SKM-1 treated with dmso at 0.1 percent for 144 hours (cell line): ENCODE measurements at regions not wholly inside any gene's neighbourhood (a gene's known extent, or its start where the extent isn't known, plus 50 kb on each side); places are given as distances from the start of the nearest gene placed in this dataset.
A peak's percentile ranks its signal among the peaks of the same experiment; 100 is the strongest.
"Not testable (repeated sequence)": the region's sequence is repeated elsewhere in the genome, so short reads cannot be mapped to it uniquely, and the experiment has no call there.

Experiments
- DNase-seq: peaks from one replicate; lab custom pipeline; 2025; ENCODE audit not compliant: unreplicated experiment; lab: John Stamatoyannopoulos, UW

DNA sequence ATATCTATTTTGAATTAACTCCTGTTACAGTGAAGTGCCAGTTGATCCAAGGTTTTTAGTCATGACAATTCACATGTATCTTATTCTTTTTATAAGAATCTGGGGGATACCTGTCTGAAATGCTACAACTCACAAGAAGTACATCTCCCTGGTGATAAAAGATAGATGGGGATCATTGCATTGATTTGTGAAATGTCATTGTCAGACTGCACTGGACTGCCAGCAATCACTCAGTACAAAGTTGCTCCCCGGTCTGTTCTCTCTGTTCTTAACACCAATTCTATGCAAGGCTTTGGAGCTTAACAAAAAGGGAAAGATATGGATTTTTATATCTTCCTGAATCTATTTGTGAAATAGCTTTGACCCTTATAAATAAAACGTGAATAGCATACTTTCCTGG is 171.8 kb upstream of the PCSK5 start:
- no peak for DNase-seq

DNA sequence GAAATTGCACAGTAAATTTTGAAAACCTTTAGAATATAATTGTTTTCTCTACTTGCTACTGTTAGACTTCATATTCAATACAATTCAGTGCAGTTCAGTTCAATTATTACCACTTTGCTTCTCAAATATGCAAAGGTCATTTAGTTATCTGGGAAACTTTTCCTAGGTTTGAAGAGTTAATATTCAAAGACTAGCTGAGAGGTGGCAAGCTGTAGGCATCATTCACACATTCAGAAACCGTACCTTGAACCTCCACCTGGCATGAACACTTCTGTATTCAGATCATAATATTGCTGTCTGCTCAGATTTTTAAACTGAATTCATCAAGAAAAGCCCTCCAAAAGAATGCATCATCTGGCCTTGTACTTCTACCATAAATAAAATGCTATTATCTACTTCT is 162.1 kb upstream of the PCSK5 start:
- no peak for DNase-seq

DNA sequence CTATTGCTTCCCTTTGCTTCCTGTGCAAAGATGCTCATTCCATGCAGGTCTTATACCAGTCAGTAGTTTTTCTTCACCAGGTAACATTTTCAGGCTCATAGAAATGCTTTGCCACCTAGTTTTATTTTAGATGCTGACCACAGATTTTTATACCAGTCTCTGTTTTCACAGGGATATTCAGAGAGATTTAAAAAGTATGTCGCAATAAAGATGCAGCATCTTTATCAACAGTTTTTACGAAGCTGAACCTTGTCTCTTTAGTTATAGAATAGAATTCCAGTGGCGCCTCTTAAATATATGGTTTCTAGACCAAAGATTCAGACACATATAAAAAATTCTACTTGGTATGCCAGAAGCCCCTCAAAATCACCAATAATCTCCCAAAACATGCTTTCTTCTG is 155.7 kb upstream of the PCSK5 start:
- DNase-seq, result no peak

- DNase-seq, result no peak
Measured at GRCh38 chr9:75739884-75740611, 150.4 kb upstream of the PCSK5 start.

GRCh38 chr9:75743855-75744254 is 146.6 kb upstream of the PCSK5 start:
- DNase-seq, result no peak

DNA sequence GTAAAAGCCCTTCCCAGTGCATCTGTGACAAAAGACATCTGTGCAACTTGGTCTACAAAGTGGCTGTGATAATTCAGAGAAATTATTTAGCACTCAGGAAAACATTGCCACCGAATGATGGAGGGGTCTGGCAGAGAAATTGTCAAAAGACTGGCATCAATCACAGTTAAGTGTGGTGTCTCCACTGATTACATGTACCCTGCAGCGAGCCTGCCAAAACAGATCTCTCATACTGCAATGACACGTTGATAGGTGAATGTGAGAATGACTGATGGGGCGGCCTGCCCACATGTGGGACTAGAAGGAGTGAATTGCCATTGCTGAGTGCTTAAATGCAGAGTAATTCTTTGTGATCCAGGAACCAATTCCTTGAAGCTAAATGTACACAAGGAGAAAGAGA is 136.4 kb upstream of the PCSK5 start:
- no peak for DNase-seq

DNA sequence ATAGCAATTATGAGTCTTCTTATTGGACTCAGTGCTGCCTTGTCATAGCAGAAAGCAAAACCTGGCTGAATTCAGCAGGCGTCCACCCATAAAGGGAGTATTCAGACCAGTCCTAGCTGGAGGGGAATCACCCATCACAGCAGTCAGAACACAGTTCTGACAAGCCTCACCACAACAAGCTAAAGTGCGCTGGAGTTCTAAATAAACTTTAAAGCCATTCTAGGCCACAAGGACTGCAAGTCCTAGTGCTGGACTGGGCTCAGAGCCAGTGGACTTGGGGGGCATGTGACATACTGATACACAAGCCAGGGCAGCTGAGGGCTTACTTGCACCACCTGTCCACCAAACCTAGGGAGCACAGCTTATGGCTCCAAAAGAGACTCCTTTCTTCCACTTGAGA is 115.3 kb upstream of the PCSK5 start:
- DNase-seq, result no peak

GRCh38 chr9:75775966-75776691 is 114.3 kb upstream of the PCSK5 start:
- DNase-seq, result no peak

DNA sequence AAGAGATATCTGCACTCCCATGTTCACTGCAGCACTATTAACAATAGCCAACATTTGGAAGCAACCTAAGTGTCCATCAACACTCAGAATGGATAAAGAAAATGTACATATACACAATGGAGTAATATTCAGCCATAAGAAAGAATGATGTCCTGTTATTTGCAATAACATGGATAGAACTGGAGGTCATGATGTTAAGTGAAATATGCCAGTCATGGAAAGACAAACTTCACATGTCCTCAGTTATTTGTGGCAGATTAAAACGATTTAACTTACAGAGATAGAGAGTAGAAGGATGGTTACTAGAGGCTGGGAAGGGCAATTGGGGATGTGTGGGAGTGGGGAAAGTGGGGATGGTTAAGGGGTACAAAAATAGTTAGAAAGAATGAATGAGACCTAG is 110.3 kb upstream of the PCSK5 start:
- DNase-seq, result no peak

GRCh38 chr9:75788006-75788634 is 102.4 kb upstream of the PCSK5 start:
- no peak for DNase-seq

GRCh38 chr9:75797085-75797580 is 93.3 kb upstream of the PCSK5 start:
- DNase-seq, result no peak

DNA sequence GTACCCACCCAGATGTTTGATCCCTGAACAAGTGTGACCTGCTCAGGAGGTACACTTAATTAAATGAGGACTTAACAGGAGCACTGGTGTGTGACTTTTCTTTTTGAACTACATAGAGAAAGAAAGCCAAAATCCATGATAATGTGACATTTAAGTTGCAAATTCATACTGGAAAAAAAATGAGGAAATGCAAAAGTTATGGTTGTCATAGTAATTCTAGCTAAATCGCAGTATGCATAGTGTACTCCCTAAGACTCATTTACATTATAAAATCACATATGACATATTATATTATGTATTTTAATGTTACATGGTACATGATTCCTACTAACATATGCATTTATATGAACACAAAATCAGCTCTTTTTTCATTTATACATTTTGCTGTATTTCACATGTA is 92.0 kb upstream of the PCSK5 start:
- no peak for DNase-seq

GRCh38 chr9:75803130-75803529 is 87.3 kb upstream of the PCSK5 start:
- DNase-seq, result no peak

DNA sequence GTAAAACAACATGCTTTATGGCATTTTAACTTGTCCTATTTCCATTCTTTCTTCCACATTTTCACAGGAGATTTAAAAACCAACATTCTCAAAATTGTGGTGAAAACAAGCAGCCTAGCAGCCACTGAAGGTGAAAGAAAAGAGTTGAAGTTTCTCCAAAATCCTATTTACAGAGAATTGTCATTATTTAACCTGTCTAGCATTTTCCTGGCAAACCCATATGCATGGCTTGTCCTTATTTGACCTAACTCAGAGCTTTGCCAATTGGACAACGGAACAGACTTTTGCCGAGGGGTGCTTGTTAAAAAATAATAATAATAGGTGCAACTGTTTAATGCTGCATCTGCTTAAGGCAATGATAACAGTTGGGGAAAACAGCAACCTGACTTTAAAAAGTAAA is 80.4 kb upstream of the PCSK5 start:
- no peak for DNase-seq

DNA sequence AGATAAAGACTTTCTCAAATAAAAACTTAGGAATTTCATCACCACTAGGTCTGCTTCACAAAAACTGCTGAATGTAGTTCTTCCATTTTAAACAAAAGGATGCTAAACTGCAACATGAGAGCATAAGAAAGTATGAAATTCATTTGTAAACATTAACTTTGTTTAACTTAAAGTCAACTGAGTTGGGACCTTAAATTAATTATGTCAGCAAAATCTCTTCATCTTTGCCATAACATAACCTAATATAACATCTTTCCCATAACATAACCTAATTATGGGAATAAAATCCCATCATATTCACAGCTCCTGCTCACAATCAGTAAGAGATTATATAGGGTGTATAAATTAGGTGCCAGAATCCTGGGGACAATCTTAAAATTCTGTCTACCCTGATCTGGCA is 78.8 kb upstream of the PCSK5 start:
- no peak for DNase-seq

GRCh38 chr9:75812141-75812540 is 78.3 kb upstream of the PCSK5 start:
- peak; percentile 1 for DNase-seq

GRCh38 chr9:75814667-75815066 is 75.8 kb upstream of the PCSK5 start:
- no peak for DNase-seq

DNA sequence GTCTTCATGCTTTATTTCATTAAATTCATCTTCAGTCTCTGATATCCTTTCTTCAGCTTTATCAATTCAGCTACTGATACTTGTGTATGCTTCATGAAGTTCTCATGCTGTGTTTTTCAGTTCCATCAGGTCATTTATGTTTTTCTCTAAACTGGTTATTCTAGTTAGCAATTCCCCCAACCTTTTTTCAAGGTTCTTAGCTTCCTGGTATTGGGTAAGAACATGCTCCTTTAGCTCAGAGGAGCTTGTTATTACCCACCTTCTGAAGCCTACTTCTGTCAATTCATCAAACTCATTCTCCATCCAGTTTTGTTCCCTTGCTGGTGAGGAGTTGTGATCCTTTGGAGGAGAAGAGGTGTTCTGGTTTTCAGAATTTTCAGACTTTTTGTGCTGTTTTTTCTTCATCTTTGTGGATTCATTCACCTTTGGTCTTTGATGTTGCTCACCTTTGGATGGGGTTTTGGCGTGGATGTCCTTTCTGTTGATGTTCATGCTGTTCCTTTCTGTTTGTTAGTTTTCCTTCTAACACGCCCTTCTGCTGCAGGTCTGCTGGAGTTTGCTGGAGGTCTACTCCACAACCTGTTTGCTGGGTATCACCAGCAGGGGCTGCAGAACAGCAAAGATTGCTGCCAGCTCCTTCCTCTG is 69.9 kb upstream of the PCSK5 start:
- DNase-seq, result not testable (repeated sequence)

GRCh38 chr9:75823151-75823550 is 67.3 kb upstream of the PCSK5 start:
- DNase-seq, result no peak

DNA sequence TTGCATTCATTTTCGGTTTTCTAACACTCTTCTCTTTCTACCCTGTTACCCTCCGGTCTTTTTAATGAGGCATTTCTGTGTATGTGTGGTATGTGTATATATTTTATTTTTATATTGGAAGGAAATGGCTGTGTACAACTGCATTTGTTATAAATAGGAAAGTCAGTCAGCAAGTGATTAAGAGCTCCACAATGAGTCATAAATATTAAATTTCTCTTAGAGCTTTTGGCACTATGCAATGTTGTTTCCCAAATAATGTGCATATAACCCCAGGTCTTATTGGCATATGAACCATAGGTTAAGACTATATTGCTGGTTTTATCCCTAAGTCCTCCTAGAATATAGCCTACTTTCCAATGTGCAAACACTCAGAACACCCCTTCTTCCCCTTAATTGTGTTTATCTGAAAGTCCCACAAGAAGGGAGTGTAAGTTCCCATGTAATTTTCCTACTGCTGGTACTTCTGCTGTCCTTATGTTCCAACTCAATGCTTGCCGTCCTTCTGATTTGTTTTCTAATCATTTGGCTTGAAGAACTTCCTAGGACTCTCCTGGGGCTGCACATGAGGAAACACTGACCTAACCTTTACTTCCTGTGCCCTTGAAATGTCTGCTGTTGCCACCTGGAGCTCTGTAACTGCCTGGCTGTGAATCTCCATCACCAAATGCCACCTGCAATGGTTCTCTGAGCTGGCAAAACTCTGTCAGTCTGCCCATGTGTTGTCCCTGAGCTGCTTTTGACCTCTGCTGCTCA is 65.5 kb upstream of the PCSK5 start:
- DNase-seq, result no peak

DNA sequence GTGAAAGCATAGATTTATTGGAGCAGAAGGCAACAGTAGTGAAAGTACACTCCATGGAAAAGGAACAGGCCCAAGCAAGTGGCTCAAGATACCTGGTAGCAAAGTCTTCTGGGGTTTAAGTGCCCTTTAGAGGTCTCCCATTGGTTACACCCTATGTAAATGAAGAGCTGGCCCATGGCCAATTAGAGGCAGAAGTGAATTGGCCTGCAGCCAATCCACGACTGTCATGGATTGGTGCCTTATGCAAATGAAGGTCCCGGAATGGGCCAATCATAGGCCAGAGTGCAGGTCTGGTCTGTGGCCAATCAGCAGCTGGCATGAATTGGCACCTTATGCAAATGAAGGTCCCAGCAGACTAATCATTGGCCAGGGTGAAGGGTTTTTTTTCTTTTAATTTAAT is 64.2 kb upstream of the PCSK5 start:
- no peak for DNase-seq
